GM12878 (cell line): ENCODE measurements at regions not wholly inside any gene's neighbourhood (a gene's known extent, or its start where the extent isn't known, plus 50 kb on each side); places are given as distances from the start of the nearest gene placed in this dataset.

ENCODE experiments used
- ATAC-seq: fragments of 200-7000 bp; cut with Tn5 transposase; 3 replicates; pipeline ENCODE4 v1.9.1; 2020; ENCODE audit warnings: mild to moderate bottlenecking, moderate library complexity
- BruUV-seq: library from RNA; stranded (reverse); fragments of 400-500 nt; replicated peaks from 2 replicates; lab custom pipeline; 2021; lab: Mats Ljungman, UMichigan
- CTCF ChIA-PET: fragments of 300-600 bp; sonication (Branson Sonifier 250); formaldehyde crosslinking; extraction: SDS; loops from one replicate; lab custom pipeline; 2021; ENCODE audit warnings: inconsistent platforms; lab: Yijun Ruan, JAX
- POLR2A ChIA-PET: fragments of 350-600 bp; formaldehyde crosslinking; extraction: SDS; loops from one replicate; lab custom pipeline; 2021; ENCODE audit warnings: inconsistent platforms; lab: Charles Lee
- RAD21 ChIA-PET: fragments of 300-600 bp; sonication (Branson Sonifier 250); formaldehyde crosslinking; loops from one replicate; lab custom pipeline; 2023; ENCODE audit warnings: antibody characterized with exemption; ENCODE audit not compliant: unreplicated experiment; lab: Charles Lee
- SMC1A ChIA-PET: fragments of 300-600 bp; sonication (Branson Sonifier 250); formaldehyde crosslinking; loops from one replicate; lab custom pipeline; 2023; ENCODE audit not compliant: unreplicated experiment, uncharacterized antibody; lab: Charles Lee
- DNase-seq: peaks from one replicate; pipeline ENCODE4 v3.0.0-alpha.2; 2011; ENCODE audit warnings: low read depth, low spot score
- FAIRE-seq: peaks from 3 replicates; lab custom pipeline; 2011; peaks lifted over from hg19 to GRCh38; lab: Jason Lieb, UNC
- H2AFZ ChIP-seq: 2 replicates; pipeline ENCODE4 v1.6.0; 2011; ENCODE audit warnings: low read depth, low read length, control low read depth; ENCODE audit not compliant: control insufficient read depth
- H3K27ac ChIP-seq: 2 replicates; pipeline ENCODE4 v1.5.1; 2011; ENCODE audit warnings: control low read depth; ENCODE audit not compliant: control insufficient read depth, insufficient read depth
- H3K27me3 ChIP-seq, 2 experiments: replicated peaks in 1 of 2; 2 replicates each; pipeline versions ENCODE4 v1.6.0 to v1.6.1; 2011; ENCODE audit warnings: low read length in 1 of 2; ENCODE audit not compliant: control insufficient read depth in 2 of 2, insufficient read depth in 2 of 2
- H3K36me3 ChIP-seq, 2 experiments: 2 replicates each; pipeline ENCODE4 v1.5.1; 2011; ENCODE audit warnings: low read length in 1 of 2; ENCODE audit not compliant: control insufficient read depth in 2 of 2, insufficient read depth in 2 of 2
- H3K4me1 ChIP-seq: 2 replicates; pipeline ENCODE4 v1.6.1; 2011; ENCODE audit warnings: mild to moderate bottlenecking, low read length, moderate library complexity, mixed read lengths; ENCODE audit not compliant: control insufficient read depth, insufficient read depth
- H3K4me2 ChIP-seq: 2 replicates; pipeline ENCODE4 v1.6.0; 2011; ENCODE audit warnings: control low read depth; ENCODE audit not compliant: control insufficient read depth, insufficient read depth
- H3K4me3 ChIP-seq: fragments of 200-600 bp; sonication (generic); 2 replicates; pipeline ENCODE4 v1.5.1; 2016
- H3K79me2 ChIP-seq: 2 replicates; pipeline ENCODE4 v1.6.0; 2011; ENCODE audit warnings: low read length; ENCODE audit not compliant: control insufficient read depth, insufficient read depth
- H3K9ac ChIP-seq: 2 replicates; pipeline ENCODE4 v1.8.0; 2011; ENCODE audit warnings: low read length, control low read depth, mixed read lengths; ENCODE audit not compliant: control insufficient read depth, insufficient read depth
- H3K9me3 ChIP-seq: replicated peaks from 3 replicates; pipeline ENCODE4 v1.5.1; 2011; ENCODE audit warnings: mild to moderate bottlenecking, low read length; ENCODE audit not compliant: control insufficient read depth, insufficient read depth
- H4K20me1 ChIP-seq: 2 replicates; pipeline ENCODE4 v1.6.0; 2011; ENCODE audit not compliant: control insufficient read depth, insufficient read depth
- ATF7 ChIP-seq: fragments of 450-650 bp; IDR thresholded peaks from 2 replicates; pipeline ENCODE4 v1.6.1; 2016; ENCODE audit warnings: low read depth, mild to moderate bottlenecking
- BRCA1 ChIP-seq: IDR thresholded peaks from 2 replicates; pipeline ENCODE4 v1.6.1; 2011; ENCODE audit warnings: low read depth, low read length, improper control_type of control experiment
- CBFB ChIP-seq: IDR thresholded peaks from 2 replicates; pipeline ENCODE4 v1.6.1; 2016; ENCODE audit warnings: antibody characterized with exemption, low read depth
- EGR1 ChIP-seq, 2 experiments: IDR thresholded peaks; 1 replicate in 1 of 2; 2 replicates in 1 of 2; pipeline ENCODE4 v1.6.1; 2011 to 2012; ENCODE audit warnings: low read depth in 2 of 2, low read length in 2 of 2, borderline replicate concordance in 1 of 2, mild to moderate bottlenecking in 1 of 2, moderate library complexity in 1 of 2
- FOS ChIP-seq: IDR thresholded peaks from 3 replicates; pipeline ENCODE4 v1.6.1; 2011; ENCODE audit warnings: borderline replicate concordance; ENCODE audit not compliant: insufficient read length; ENCODE audit errors: extremely low read depth
- FOXM1 ChIP-seq: IDR thresholded peaks from 2 replicates; pipeline ENCODE4 v1.6.1; 2012; ENCODE audit warnings: low read depth, mild to moderate bottlenecking, inconsistent platforms, low read length, moderate library complexity
- JUND ChIP-seq: IDR thresholded peaks from 2 replicates; pipeline ENCODE4 v1.6.1; 2012; ENCODE audit warnings: low read depth, mild to moderate bottlenecking, low read length, improper control_type of control experiment, moderate library complexity
- KDM1A ChIP-seq: fragments of 200-600 bp; sonication (generic); IDR thresholded peaks from 2 replicates; pipeline ENCODE4 v1.6.1; 2016; ENCODE audit warnings: borderline replicate concordance
- MYC ChIP-seq: IDR thresholded peaks from 2 replicates; pipeline ENCODE4 v1.6.1; 2011; ENCODE audit warnings: mild to moderate bottlenecking, low read length, moderate library complexity, inconsistent platforms; ENCODE audit not compliant: insufficient read depth, insufficient replicate concordance, insufficient read length, severe bottlenecking
- NBN ChIP-seq: fragments of 450-650 bp; IDR thresholded peaks from 2 replicates; pipeline ENCODE4 v1.6.1; 2016
- PAX5 ChIP-seq: IDR thresholded peaks from 2 replicates; pipeline ENCODE4 v1.6.1; 2011; ENCODE audit warnings: low read depth, low read length, borderline replicate concordance
- RFX5 ChIP-seq: IDR thresholded peaks from 2 replicates; pipeline ENCODE4 v1.6.1; 2011; ENCODE audit warnings: low read depth, low read length, improper control_type of control experiment
- SIN3A ChIP-seq: IDR thresholded peaks from 2 replicates; pipeline ENCODE4 v1.6.1; 2012; ENCODE audit warnings: low read depth, low read length, improper control_type of control experiment
- SKIL ChIP-seq: fragments of 450-650 bp; IDR thresholded peaks from 2 replicates; pipeline ENCODE4 v1.6.1; 2017; ENCODE audit warnings: mild to moderate bottlenecking, low read depth, inconsistent platforms; ENCODE audit not compliant: poor library complexity, severe bottlenecking
- SP1 ChIP-seq: IDR thresholded peaks from one replicate; pipeline ENCODE4 v1.6.1; 2011; ENCODE audit warnings: low read depth, low read length
- SRF ChIP-seq, 2 experiments: IDR thresholded peaks; 2 replicates each; pipeline ENCODE4 v1.6.1; 2011; ENCODE audit warnings: low read depth in 2 of 2, low read length in 2 of 2, mild to moderate bottlenecking in 1 of 2, moderate library complexity in 1 of 2
- SUZ12 ChIP-seq: fragments of 200-600 bp; sonication (generic); IDR thresholded peaks from one replicate; pipeline ENCODE4 v1.6.1; 2018; ENCODE audit warnings: antibody characterized with exemption, mild to moderate bottlenecking; ENCODE audit not compliant: unreplicated experiment
- TAF1 ChIP-seq: IDR thresholded peaks from 2 replicates; pipeline ENCODE4 v1.6.1; 2011; ENCODE audit warnings: mild to moderate bottlenecking, low read depth, low read length, borderline replicate concordance
- TCF7 ChIP-seq: IDR thresholded peaks from 2 replicates; pipeline ENCODE4 v1.6.1; 2014; ENCODE audit warnings: antibody characterized with exemption, borderline replicate concordance
- WGBS: methylation state at CpG from one replicate; pipeline ENCODE4 v1.1.6; 2016; ENCODE audit warnings: low lambda C conversion rate; ENCODE audit not compliant: insufficient replicate concordance, insufficient coverage; ENCODE audit errors: missing lambda C conversion rate; 5-methylcytosine and 5-hydroxymethylcytosine counted together
- in situ Hi-C: fragments of 300-500 bp; cut with MboI; formaldehyde crosslinking; loops from 9 replicates; pipeline ENCODE4 v1.14.3; 2018; ENCODE audit warnings: mixed read lengths
- intact Hi-C: fragments of 100-400 bp; cut with micrococcal nuclease; formaldehyde crosslinking; loops from one replicate; pipeline ENCODE4 v1.14.2; 2022; ENCODE audit not compliant: unreplicated experiment

GRCh38 chr2:235194836-235195235, 243.0 kb downstream of the SH3BP4 start:
- SMC1A ChIA-PET: no interaction called here
- Histone ChIP-seq H3K4me3 (no peak overlapping the region), H3K27me3 (no peaks in the 10 kb centered on the region; a peak in 1 of 4 replicates), H3K9ac (no peak overlapping the region), H3K9me3 (no peaks in the 10 kb centered on the region), H4K20me1 (no peaks in the 10 kb centered on the region), H3K36me3 (no peaks in the 10 kb centered on the region), H3K79me2 (no peaks in the 10 kb centered on the region), H3K4me1 (no peaks in the 10 kb centered on the region), H3K4me2 (no peak overlapping the region), H2AFZ (no peak overlapping the region), H3K27ac (no peak overlapping the region)
- FAIRE-seq (no peak), ATAC-seq (no peak), DNase-seq (no peak)
- POLR2A ChIA-PET: no interaction called here
- CTCF ChIA-PET: no interaction called here
- RAD21 ChIA-PET: no interaction called here
- in situ Hi-C loops (no loop called here), intact Hi-C loops (no loop called here)
- BruUV-seq: no TSS peak
- 3% methylated on average over 3 of the region's 3 CpGs for WGBS
- TF ChIP-seq SIN3A: no peak
- TF ChIP-seq EGR1 (IDR thresholded peaks at IDR 0.05; ENCODE audit: borderline replicate concordance in 1 of 2, low read depth in 2 of 2, low read length in 2 of 2): no peak
- no peak for TF ChIP-seq RFX5
- TF ChIP-seq KDM1A: no peak
- TF ChIP-seq SP1: no peak
- TF ChIP-seq PAX5: no peak
- no peak for TF ChIP-seq FOS
- no peak for TF ChIP-seq JUND
- no peak for TF ChIP-seq NBN
- TF ChIP-seq BRCA1: no peak

GRCh38 chr2:235195921-235196320, 244.1 kb downstream of the SH3BP4 start:
- Histone ChIP-seq H3K4me2 (no peak overlapping the region), H4K20me1 (no peaks in the 10 kb centered on the region), H2AFZ (no peak overlapping the region), H3K4me3 (no peak overlapping the region), H3K27me3 (no peaks in the 10 kb centered on the region; a peak in 1 of 4 replicates), H3K4me1 (no peaks in the 10 kb centered on the region), H3K79me2 (no peaks in the 10 kb centered on the region), H3K27ac (no peak overlapping the region), H3K36me3 (no peaks in the 10 kb centered on the region), H3K9ac (no peak overlapping the region), H3K9me3 (no peaks in the 10 kb centered on the region)
- in situ Hi-C loops: no loop called here
- POLR2A ChIA-PET: no interaction called here
- BruUV-seq: no TSS peak
- intact Hi-C loops: no loop called here
- no peak for DNase-seq
- CTCF ChIA-PET: no interaction called here
- FAIRE-seq: no peak
- 14% methylated on average over 5 of the region's 5 CpGs for whole genome bisulfite sequencing
- SMC1A ChIA-PET: no interaction called here
- RAD21 ChIA-PET: no interaction called here
- ATAC-seq: no peak
- TF ChIP-seq TCF7: no peak
- no peak for TF ChIP-seq SRF (IDR thresholded peaks at IDR 0.05; ENCODE audit: low read depth in 2 of 2, low read length in 2 of 2)
- TF ChIP-seq SUZ12: no peak
- TF ChIP-seq NBN: no peak
- no peak for TF ChIP-seq FOS
- TF ChIP-seq CBFB: no peak
- no peak for TF ChIP-seq SKIL
- TF ChIP-seq JUND: no peak
- no peak for TF ChIP-seq FOXM1
- TF ChIP-seq TAF1: no peak
- no peak for TF ChIP-seq MYC
- no peak for TF ChIP-seq ATF7
